Breast epithelium (tissue), 3 donors: ENCODE measurements at regions not wholly inside any gene's neighbourhood (a gene's known extent, or its start where the extent isn't known, plus 50 kb on each side); places are given as distances from the start of the nearest gene placed in this dataset.

Source experiments
- POLR2A ChIP-seq: fragments of 450-650 bp; IDR thresholded peaks from one replicate; pipeline ENCODE4 v1.6.1; 2016; ENCODE audit warnings: antibody characterized with exemption, mild to moderate bottlenecking, moderate library complexity
- POLR2AphosphoS5 ChIP-seq, 3 donors: sonication (generic); formaldehyde crosslinking; IDR thresholded peaks; one replicate each; pipeline ENCODE4 v1.6.1; 2017; ENCODE audit warnings: antibody characterized with exemption in 3 of 3
- TF ChIP-seq, protein P1 (sequence below), 3 donors: fragments of 450-650 bp; IDR thresholded peaks; one replicate each; pipeline ENCODE4 v1.5.1; 2016 to 2017; ENCODE audit warnings: antibody characterized with exemption in 3 of 3, mild to moderate bottlenecking in 3 of 3, moderate library complexity in 3 of 3

DNA sequence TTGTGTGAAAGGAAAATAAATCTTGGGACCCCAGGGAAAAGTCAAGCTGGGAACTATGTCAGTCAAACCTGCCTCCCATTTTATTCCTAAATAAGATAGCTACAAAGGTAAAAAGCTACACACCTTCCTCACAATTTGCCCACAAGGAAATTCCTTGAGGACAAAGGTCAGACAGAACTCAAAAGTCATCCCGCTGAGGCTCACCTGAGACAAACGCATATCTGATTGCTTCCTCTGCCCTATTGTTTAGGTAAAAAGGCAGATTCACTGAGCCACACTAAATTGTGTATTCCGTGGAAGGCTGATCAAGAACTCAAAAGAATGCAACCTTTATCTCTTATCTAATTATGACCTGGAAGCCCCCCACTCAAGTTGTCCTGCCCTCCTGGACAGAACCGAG is 58.7 kb upstream of the MAML3 start:
- TF ChIP-seq POLR2AphosphoS5 (IDR thresholded peaks at IDR 0.05) (no peak), POLR2A (no peak)
- TF ChIP-seq, protein P1, sequence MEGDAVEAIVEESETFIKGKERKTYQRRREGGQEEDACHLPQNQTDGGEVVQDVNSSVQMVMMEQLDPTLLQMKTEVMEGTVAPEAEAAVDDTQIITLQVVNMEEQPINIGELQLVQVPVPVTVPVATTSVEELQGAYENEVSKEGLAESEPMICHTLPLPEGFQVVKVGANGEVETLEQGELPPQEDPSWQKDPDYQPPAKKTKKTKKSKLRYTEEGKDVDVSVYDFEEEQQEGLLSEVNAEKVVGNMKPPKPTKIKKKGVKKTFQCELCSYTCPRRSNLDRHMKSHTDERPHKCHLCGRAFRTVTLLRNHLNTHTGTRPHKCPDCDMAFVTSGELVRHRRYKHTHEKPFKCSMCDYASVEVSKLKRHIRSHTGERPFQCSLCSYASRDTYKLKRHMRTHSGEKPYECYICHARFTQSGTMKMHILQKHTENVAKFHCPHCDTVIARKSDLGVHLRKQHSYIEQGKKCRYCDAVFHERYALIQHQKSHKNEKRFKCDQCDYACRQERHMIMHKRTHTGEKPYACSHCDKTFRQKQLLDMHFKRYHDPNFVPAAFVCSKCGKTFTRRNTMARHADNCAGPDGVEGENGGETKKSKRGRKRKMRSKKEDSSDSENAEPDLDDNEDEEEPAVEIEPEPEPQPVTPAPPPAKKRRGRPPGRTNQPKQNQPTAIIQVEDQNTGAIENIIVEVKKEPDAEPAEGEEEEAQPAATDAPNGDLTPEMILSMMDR (IDR thresholded peaks at IDR 0.05) = no peak
